Loucy (cell line): ENCODE measurements at regions not wholly inside any gene's neighbourhood (a gene's known extent, or its start where the extent isn't known, plus 50 kb on each side); places are given as distances from the start of the nearest gene placed in this dataset.

ENCODE experiments used
- CTCF ChIP-seq: fragments of 200-600 bp; sonication (generic); conservative IDR thresholded peaks from 2 replicates; pipeline ENCODE4 v1.5.1; 2014; ENCODE audit warnings: mild to moderate bottlenecking, antibody characterized with exemption, low read length
- EZH2phosphoT487 ChIP-seq: fragments of 200-600 bp; IDR thresholded peaks from 2 replicates; pipeline ENCODE4 v1.6.1; 2018; ENCODE audit warnings: antibody characterized with exemption, mild to moderate bottlenecking, moderate library complexity, borderline replicate concordance

- TF ChIP-seq EZH2phosphoT487, result no peak
- TF ChIP-seq CTCF, result no peak
Measured at GRCh38 chr13:69603144-69603853, 504.3 kb upstream of the ATXN8OS start.
